CD4-positive, alpha-beta T cell (primary cell): ENCODE measurements at regions not wholly inside any gene's neighbourhood (a gene's known extent, or its start where the extent isn't known, plus 50 kb on each side); places are given as distances from the start of the nearest gene placed in this dataset.

ENCODE experiments used
- ATAC-seq: fragments of 200-7000 bp; cut with Tn5 transposase; one replicate; pipeline ENCODE4 v1.10.0; 2022; ENCODE audit warnings: mild to moderate bottlenecking; ENCODE audit not compliant: poor library complexity
- CTCF ChIA-PET: fragments of 350-600 bp; sonication (Branson Sonifier 250); formaldehyde crosslinking; loops from one replicate; lab custom pipeline; 2021; ENCODE audit warnings: antibody characterized with exemption, inconsistent platforms; lab: Charles Lee
- POLR2A ChIA-PET: fragments of 350-600 bp; sonication (Branson Sonifier 250); formaldehyde crosslinking; loops from one replicate; lab custom pipeline; 2021; ENCODE audit warnings: antibody characterized with exemption, inconsistent platforms; lab: Charles Lee
- DNase-seq, 14 experiments: peaks; one replicate each; pipeline ENCODE4 v3.0.0-alpha.2; 2013 to 2020; ENCODE audit warnings: mixed read lengths in 2 of 14
- H3K27ac ChIP-seq, 2 donors: one replicate each; pipeline versions ENCODE4 v1.5.1 to v1.7.0; 2013; ENCODE audit warnings: low read length in 2 of 2, low read depth in 1 of 2, mild to moderate bottlenecking in 1 of 2
- H3K27me3 ChIP-seq, 2 experiments: 1 replicate in 1 of 2; 2 replicates in 1 of 2; pipeline versions ENCODE4 v1.6.1 to v1.7.0; 2013; ENCODE audit warnings: low read length in 2 of 2, control low read depth in 1 of 2, mild to moderate bottlenecking in 1 of 2, moderate library complexity in 1 of 2; ENCODE audit not compliant: insufficient read depth in 2 of 2, control insufficient read depth in 1 of 2
- H3K36me3 ChIP-seq: one replicate; pipeline ENCODE4 v1.6.1; 2013; ENCODE audit warnings: low read length, control low read depth; ENCODE audit not compliant: insufficient read depth
- H3K4me1 ChIP-seq: one replicate; pipeline ENCODE4 v1.6.1; 2013; ENCODE audit warnings: low read length, control low read depth; ENCODE audit not compliant: insufficient read depth
- H3K4me3 ChIP-seq: one replicate; pipeline ENCODE4 v1.5.1; 2013; ENCODE audit warnings: mild to moderate bottlenecking, low read length, moderate library complexity
- H3K9me3 ChIP-seq, 2 experiments: 1 replicate in 1 of 2; 2 replicates in 1 of 2; pipeline versions ENCODE4 v1.6.1 to v1.7.0; 2013; ENCODE audit warnings: low read length in 2 of 2, mild to moderate bottlenecking in 2 of 2, control low read depth in 1 of 2, moderate library complexity in 1 of 2; ENCODE audit not compliant: control insufficient read depth in 1 of 2, insufficient read depth in 1 of 2
- H3K27ac Mint-ChIP-seq: one replicate; pipeline ENCODE4 v1.8.0; 2020; ENCODE audit warnings: mixed read lengths
- H3K27me3 Mint-ChIP-seq: one replicate; pipeline ENCODE4 v1.8.0; 2021; ENCODE audit warnings: mixed read lengths
- H3K36me3 Mint-ChIP-seq: one replicate; pipeline ENCODE4 v1.8.0; 2021; ENCODE audit warnings: low read depth, mixed read lengths
- H3K4me1 Mint-ChIP-seq: one replicate; pipeline ENCODE4 v1.8.0; 2021; ENCODE audit warnings: low read depth, mixed read lengths
- H3K4me3 Mint-ChIP-seq: one replicate; pipeline ENCODE4 v1.8.0; 2020; ENCODE audit warnings: mild to moderate bottlenecking, mixed read lengths
- H3K9me3 Mint-ChIP-seq: one replicate; pipeline ENCODE4 v1.8.0; 2020; ENCODE audit warnings: mixed read lengths
- CTCF ChIP-seq: fragments of 200-600 bp; IDR thresholded peaks from one replicate; pipeline ENCODE4 v1.8.0; 2022; ENCODE audit warnings: antibody characterized with exemption, mild to moderate bottlenecking
- intact Hi-C, 2 experiments: fragments of 100-400 bp; cut with DNase I in 1 of 2; cut with micrococcal nuclease in 1 of 2; formaldehyde crosslinking; loops; one replicate each; pipeline versions ENCODE4 v1.15.1 to v1.9.0; 2023 to 2025; cut with DNase I, micrococcal nuclease

GRCh38 chr10:4384245-4384644, 441.8 kb upstream of the AKR1E2 start:
- no peaks in the 10 kb centered on the region for H3K9me3 ChIP-seq
- POLR2A ChIA-PET = no interaction called here
- no peak overlapping the region for H3K27ac Mint-ChIP-seq
- no peaks in the 10 kb centered on the region for H3K4me1 Mint-ChIP-seq
- H3K4me3 Mint-ChIP-seq = no peak overlapping the region
- no peaks in the 10 kb centered on the region for H3K36me3 Mint-ChIP-seq
- H3K4me1 ChIP-seq = no peaks in the 10 kb centered on the region
- H3K9me3 Mint-ChIP-seq = no peaks in the 10 kb centered on the region
- H3K36me3 ChIP-seq = no peaks in the 10 kb centered on the region
- ATAC-seq (no peak), DNase-seq (no peak)
- peaks cover 0 to under 1% of the 10 kb centered on the region in 2 experiments for H3K27me3 ChIP-seq
- CTCF ChIA-PET = no interaction called here
- H3K27me3 Mint-ChIP-seq = no peaks in the 10 kb centered on the region
- intact Hi-C loops = no loop called here
- H3K27ac ChIP-seq = no peak overlapping the region
- TF ChIP-seq CTCF = no peak
- H3K4me3 ChIP-seq = no peak overlapping the region

- no peaks in the 10 kb centered on the region for H3K27me3 Mint-ChIP-seq
- no peaks in the 10 kb centered on the region for H3K36me3 Mint-ChIP-seq
- H3K27me3 ChIP-seq = no peaks in the 10 kb centered on the region
- H3K27ac Mint-ChIP-seq = no peak overlapping the region
- no peaks in the 10 kb centered on the region for H3K9me3 Mint-ChIP-seq
- CTCF ChIA-PET = no interaction called here
- no peak overlapping the region for H3K4me3 Mint-ChIP-seq
- no peak for DNase-seq
- H3K27ac ChIP-seq = no peak overlapping the region
- H3K9me3 ChIP-seq = no peaks in the 10 kb centered on the region
- POLR2A ChIA-PET = no interaction called here
- TF ChIP-seq CTCF = no peak
- intact Hi-C loops = no loop called here
- no peaks in the 10 kb centered on the region for H3K4me1 Mint-ChIP-seq
- no peaks in the 10 kb centered on the region for H3K36me3 ChIP-seq
- no peaks in the 10 kb centered on the region for H3K4me1 ChIP-seq
- no peak overlapping the region for H3K4me3 ChIP-seq
- ATAC-seq = no peak
Observed at GRCh38 chr10:4383651-4384098, 442.3 kb upstream of the AKR1E2 start.

- DNase-seq (no peak), ATAC-seq (no peak)
- H3K27ac Mint-ChIP-seq = no peak overlapping the region
- ChIA-PET POLR2A (no interaction called here), CTCF (no interaction called here)
- TF ChIP-seq CTCF = no peak
- no peaks in the 10 kb centered on the region for H3K36me3 Mint-ChIP-seq
- Histone ChIP-seq H3K36me3 (no peaks in the 10 kb centered on the region), H3K4me3 (no peak overlapping the region), H3K27ac (no peak overlapping the region), H3K4me1 (no peaks in the 10 kb centered on the region), H3K9me3 (no peaks in the 10 kb centered on the region), H3K27me3 (no peaks in the 10 kb centered on the region)
- no peak overlapping the region for H3K4me3 Mint-ChIP-seq
- no peaks in the 10 kb centered on the region for H3K4me1 Mint-ChIP-seq
- intact Hi-C loops = no loop called here
- peaks cover 4% of the 10 kb centered on the region for H3K27me3 Mint-ChIP-seq
- H3K9me3 Mint-ChIP-seq = no peaks in the 10 kb centered on the region
Observed at GRCh38 chr10:4382811-4383210, 443.2 kb upstream of the AKR1E2 start.
